BJ (cell line): ENCODE measurements at regions not wholly inside any gene's neighbourhood (a gene's known extent, or its start where the extent isn't known, plus 50 kb on each side); places are given as distances from the start of the nearest gene placed in this dataset.

ENCODE experiments used
- CTCF ChIA-PET: fragments of 350-600 bp; formaldehyde crosslinking; extraction: SDS; loops from one replicate; lab custom pipeline; 2021; ENCODE audit warnings: antibody characterized with exemption, inconsistent platforms; lab: Yijun Ruan, JAX
- POLR2A ChIA-PET: fragments of 300-600 bp; sonication (Branson Sonifier 250); formaldehyde crosslinking; extraction: SDS; loops from one replicate; lab custom pipeline; 2021; ENCODE audit warnings: antibody characterized with exemption; lab: Charles Lee
- DNase-seq: peaks from one replicate; pipeline ENCODE4 v3.0.0-alpha.2; 2011; ENCODE audit warnings: low read depth
- H3K27me3 ChIP-seq: 2 replicates; pipeline ENCODE4 v1.6.0; 2011; ENCODE audit warnings: low read length; ENCODE audit not compliant: control insufficient read depth, insufficient read depth
- H3K36me3 ChIP-seq: 2 replicates; pipeline ENCODE4 v1.5.1; 2011; ENCODE audit warnings: low read length; ENCODE audit not compliant: control insufficient read depth, insufficient read depth
- H3K4me3 ChIP-seq: 2 replicates; pipeline ENCODE4 v1.5.1; 2011; ENCODE audit warnings: low read depth, mild to moderate bottlenecking, control low read depth, low read length
- TF ChIP-seq, protein P1 (sequence below): IDR thresholded peaks from 2 replicates; pipeline ENCODE4 v1.5.1; 2011; ENCODE audit warnings: low read depth, mild to moderate bottlenecking, control low read depth, inconsistent platforms, low read length, moderate library complexity; ENCODE audit not compliant: insufficient read depth

GRCh38 chr1:90504509-90504908, 212.6 kb downstream of the BARHL2 start:
- no peak for DNase-seq
- TF ChIP-seq, protein P1, sequence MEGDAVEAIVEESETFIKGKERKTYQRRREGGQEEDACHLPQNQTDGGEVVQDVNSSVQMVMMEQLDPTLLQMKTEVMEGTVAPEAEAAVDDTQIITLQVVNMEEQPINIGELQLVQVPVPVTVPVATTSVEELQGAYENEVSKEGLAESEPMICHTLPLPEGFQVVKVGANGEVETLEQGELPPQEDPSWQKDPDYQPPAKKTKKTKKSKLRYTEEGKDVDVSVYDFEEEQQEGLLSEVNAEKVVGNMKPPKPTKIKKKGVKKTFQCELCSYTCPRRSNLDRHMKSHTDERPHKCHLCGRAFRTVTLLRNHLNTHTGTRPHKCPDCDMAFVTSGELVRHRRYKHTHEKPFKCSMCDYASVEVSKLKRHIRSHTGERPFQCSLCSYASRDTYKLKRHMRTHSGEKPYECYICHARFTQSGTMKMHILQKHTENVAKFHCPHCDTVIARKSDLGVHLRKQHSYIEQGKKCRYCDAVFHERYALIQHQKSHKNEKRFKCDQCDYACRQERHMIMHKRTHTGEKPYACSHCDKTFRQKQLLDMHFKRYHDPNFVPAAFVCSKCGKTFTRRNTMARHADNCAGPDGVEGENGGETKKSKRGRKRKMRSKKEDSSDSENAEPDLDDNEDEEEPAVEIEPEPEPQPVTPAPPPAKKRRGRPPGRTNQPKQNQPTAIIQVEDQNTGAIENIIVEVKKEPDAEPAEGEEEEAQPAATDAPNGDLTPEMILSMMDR: no peak
- Histone ChIP-seq H3K36me3 (no peaks in the 10 kb centered on the region), H3K27me3 (no peaks in the 10 kb centered on the region), H3K4me3 (no peak overlapping the region)
- POLR2A ChIA-PET: no interaction called here
- CTCF ChIA-PET: no interaction called here

- TF ChIP-seq, protein P1: no peak
- ChIA-PET CTCF (no interaction called here), POLR2A (no interaction called here)
- no peaks in the 10 kb centered on the region for H3K27me3 ChIP-seq
- no peak overlapping the region for H3K4me3 ChIP-seq
- H3K36me3 ChIP-seq: no peaks in the 10 kb centered on the region
- no peak for DNase-seq
Measured at GRCh38 chr1:90502696-90503095, 214.4 kb downstream of the BARHL2 start.

- Histone ChIP-seq H3K36me3 (no peaks in the 10 kb centered on the region), H3K4me3 (no peak overlapping the region), H3K27me3 (no peaks in the 10 kb centered on the region)
- POLR2A ChIA-PET: no interaction called here
- DNase-seq: no peak
- CTCF ChIA-PET: no interaction called here
- TF ChIP-seq, protein P1: no peak
Measured at GRCh38 chr1:90502194-90502593, 214.9 kb downstream of the BARHL2 start.

DNA sequence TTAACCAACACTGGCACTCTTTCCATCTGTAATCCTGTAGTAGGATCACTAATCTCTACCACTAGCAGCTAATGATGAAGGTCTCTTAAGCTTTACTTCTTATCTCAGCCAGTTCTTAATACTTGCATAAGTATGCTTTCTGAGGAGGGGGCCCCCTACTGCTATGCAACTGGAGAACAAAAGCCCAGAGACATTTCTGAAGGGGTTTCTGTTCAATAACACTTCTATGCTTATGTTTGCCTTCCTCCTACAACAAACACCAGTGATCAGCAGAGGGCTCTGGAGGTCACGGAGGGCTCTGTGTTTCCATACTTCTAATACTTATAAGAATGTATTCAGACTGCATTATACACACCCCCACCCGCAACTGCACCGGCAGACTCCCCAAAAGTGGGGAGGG, 215.8 kb downstream of the BARHL2 start:
- Histone ChIP-seq H3K27me3 (no peaks in the 10 kb centered on the region), H3K4me3 (no peak overlapping the region), H3K36me3 (no peaks in the 10 kb centered on the region)
- no peak for DNase-seq
- TF ChIP-seq, protein P1: no peak
- ChIA-PET CTCF (no interaction called here), POLR2A (no interaction called here)

DNA sequence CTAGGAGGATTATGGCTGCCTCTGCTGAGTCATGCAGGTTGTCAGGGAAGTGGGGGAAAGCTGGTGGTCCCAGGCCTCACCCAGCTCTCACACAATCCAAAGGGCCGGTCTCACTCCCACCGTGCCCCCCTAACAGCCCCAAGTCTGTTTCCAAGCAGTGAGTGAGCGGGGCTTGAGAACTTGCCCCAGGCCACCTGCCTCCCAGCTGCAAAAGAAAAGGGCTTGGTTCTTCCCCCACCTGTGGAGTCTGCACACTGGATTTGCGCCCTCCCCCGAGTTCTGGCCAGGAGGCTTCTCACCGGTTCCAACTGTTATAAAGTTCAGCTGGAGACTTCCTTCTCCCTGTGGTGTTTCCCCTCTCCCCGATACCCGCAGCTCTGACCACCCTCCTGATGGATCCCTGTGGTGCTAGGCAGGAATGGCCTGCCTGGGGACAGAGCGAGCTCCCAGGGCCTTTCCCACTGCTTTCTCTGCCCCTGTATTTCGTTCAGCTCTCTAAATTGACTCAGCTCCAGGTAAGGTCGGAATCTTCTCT, 222.3 kb downstream of the BARHL2 start:
- POLR2A ChIA-PET: no interaction called here
- CTCF ChIA-PET: no interaction called here
- no peak overlapping the region for H3K4me3 ChIP-seq
- H3K27me3 ChIP-seq: no peaks in the 10 kb centered on the region
- no peaks in the 10 kb centered on the region for H3K36me3 ChIP-seq
- no peak for DNase-seq
- TF ChIP-seq, protein P1: no peak
